ELR (cell line): ENCODE measurements at regions not wholly inside any gene's neighbourhood (a gene's known extent, or its start where the extent isn't known, plus 50 kb on each side); places are given as distances from the start of the nearest gene placed in this dataset.
A peak's percentile ranks its signal among the peaks of the same experiment; 100 is the strongest.
"Not testable (repeated sequence)": the region's sequence is repeated elsewhere in the genome, so short reads cannot be mapped to it uniquely, and the experiment has no call there.

Experiments
- DNase-seq: peaks from one replicate; pipeline ENCODE4 v3.0.0-alpha.2; 2015; ENCODE audit warnings: low read depth

DNA sequence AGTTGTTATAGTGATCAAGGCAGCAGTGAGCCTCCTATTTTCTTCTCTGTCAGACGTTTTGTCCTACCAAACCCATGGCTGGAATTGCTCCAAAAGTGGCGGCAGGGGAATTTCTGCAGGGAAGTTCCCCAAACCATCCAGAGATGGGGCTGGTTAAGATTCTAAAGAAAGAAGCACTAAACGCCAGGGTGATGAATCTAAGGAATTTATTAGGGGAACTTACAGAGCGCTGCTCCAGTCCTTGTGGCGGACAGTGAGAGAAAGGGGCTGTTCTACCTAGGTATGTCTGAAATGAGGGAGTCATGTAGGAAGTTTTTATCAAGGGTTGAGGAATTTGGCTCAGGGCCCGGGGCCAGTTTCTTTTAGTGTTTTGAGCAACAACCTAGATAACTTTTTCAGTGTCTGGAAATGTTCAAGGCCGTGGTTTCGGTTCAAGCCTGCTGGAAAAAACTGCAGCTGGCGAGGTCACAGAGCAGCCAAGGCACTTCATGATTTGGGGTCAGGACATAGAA lies 222.4 kb upstream of the B3GALT2 start:
- DNase-seq, result peak; percentile 53

DNA sequence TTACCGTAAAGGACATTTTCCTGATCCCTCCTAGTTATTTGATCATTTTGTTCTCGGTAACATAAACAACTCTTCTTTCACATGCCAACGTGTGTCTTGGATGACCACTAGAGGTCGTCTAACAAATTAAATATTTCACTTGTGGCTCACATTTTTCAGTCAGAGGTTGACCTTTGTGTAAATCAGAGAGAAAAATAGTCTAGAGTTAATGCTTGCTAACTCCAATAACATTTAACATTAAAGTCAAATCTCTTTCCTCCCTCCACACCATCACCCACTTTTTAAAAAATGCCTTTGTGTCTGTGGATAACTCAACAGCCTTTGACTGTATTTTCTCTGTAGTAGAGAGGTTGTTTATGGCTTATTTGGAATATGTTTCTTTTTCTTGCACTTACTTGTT lies 220.5 kb upstream of the B3GALT2 start:
- peak; percentile 77 for DNase-seq

DNA sequence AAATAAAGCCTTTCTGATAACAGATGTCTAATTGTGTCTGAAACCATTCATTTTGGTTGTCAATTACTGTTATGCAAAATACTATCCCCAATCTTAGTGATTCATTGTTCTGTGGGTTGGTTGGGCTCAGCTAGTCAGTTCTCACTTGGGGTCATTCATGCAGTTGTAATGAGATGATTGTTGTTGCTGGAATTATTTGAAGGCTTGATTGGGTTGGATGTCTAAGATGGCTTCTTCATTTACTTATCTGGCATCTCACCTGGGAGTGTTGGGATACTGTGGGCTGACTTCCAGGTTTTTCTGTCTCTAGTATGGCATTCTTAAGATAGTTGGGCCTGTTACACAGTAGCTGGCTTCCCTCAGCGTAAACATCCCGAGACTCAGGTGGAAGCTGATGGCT lies 217.8 kb upstream of the B3GALT2 start:
- no peak for DNase-seq

DNA sequence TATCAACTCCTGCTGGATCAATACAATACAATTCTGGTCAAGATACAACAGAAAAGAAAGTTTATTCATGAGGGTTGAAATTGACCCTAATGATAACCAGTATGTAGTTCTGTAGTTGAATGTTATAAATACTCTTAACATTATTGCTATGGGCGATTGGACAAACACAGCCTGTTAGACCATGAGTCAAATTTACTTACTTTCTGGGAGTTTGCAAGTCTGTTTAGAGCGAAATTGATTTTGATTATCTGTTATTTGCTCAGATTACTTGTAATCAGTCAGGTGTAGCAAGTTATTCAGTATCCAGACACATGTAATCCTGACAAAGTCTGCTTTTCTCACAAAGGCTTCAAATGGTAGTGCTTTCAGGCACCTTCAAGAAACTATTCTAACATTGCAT lies 216.6 kb upstream of the B3GALT2 start:
- DNase-seq, result no peak

DNA sequence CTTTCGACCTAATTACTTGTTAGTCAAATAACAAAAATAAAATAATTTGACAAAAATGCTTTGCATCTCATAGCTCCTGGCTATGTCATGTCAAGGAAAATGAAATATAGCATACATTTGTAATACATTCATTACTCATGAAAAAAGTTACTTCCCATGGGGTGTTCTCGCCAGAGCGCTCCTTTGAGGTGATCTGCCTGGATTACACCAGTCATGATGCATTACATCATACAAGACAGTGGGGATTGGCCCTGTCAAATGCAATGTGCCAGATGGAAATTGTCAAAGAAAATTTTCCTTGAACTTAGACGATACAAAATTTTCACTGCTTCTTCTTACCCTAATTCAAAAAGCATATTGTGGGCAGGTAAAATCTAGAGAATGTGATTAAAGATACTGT lies 215.6 kb upstream of the B3GALT2 start:
- no peak for DNase-seq

DNA sequence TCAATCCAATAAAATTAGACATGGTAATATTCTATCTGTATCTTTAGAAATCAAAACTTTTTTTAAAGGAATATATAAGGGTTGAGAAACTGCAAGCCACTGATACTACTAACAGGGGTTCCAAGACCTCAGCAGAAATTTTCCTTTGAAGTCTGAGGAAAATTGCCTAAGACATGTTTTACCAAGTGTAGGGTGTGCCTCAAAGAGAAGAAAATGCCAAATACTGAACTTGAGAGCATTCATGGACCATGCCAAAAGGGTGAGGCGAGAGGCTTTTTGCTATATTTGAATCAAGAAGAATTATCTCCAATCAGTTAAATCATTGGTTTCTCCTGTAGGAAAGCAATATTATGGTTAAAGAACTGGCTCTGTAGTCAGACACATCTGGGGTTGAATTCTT lies 207.9 kb upstream of the B3GALT2 start:
- no peak for DNase-seq

DNA sequence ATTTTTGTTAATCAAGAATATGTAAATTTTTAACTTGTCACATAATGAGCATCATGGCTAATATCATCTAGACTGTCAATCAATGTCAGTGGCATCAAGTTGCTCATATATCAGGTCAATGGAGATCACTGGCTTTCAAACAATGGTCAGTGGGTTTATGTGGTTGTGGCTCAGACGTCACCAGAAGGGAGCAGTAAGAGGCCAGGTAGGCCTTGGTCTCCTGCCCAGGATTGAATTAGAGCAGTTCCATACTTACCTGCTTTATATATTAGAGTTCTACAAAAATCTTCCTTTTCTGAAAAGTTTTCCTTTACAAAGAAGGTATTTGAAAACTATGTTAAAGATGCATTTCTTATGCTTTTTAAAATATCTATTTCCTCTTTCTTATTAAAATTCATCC lies 206.3 kb upstream of the B3GALT2 start:
- no peak for DNase-seq

DNA sequence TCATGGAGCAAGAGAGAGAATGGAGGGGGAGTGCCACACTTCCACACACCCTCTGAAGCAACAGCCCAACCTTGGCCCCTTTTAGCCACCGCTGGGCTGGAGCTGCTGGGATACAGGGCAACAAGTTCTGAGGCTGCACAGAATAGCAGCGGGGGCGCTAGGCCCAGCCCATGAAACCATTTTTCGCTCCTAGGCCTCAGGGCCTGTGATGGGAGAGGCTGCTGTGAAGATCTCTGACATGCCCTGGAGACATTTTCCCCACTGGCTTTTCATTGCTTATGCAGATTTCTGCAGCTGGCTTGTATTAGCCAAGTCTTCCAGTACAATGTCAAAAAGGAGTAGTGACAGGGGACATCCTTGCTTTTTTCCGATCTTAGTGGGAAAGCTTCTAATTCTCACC lies 202.3 kb upstream of the B3GALT2 start:
- DNase-seq, result no peak

DNA sequence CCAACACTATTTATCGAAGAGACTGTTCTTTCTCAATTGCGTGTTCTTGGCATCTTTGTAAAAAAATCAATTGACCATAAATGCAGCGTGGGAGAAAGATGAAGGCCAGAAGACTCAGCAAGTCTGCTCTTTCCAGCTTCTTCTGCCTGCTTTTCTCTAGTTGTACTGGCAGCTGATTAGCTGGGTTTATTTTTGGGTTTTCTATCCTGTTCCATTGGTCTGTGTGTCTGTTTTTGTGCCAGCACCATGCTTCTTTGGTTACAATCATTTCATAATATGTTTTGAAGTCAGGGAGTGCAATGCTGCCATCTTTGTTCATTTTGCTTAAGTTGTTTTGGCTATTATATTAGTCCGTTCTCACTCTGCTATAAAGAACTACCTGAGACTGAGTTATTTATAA lies 201.8 kb upstream of the B3GALT2 start:
- DNase-seq, result no peak

DNA sequence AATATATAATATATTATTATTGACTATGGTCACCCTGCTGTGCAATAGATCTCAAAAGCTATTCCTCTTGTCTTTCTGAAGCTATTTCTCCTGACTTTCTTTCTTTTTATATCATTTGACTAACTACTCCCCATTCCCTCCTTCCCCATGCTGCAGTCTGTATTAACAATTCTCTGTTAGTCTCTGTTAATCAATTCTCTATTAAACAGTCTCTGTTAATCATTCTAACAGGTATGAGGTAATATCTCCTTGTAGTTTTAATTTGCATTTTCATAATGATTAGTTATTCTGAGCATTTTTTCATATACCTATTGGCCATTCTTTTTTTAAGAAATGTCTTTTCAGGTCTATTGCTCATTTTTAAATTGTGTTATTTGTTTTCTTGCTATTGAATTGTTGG lies 201.0 kb upstream of the B3GALT2 start:
- no peak for DNase-seq

DNA sequence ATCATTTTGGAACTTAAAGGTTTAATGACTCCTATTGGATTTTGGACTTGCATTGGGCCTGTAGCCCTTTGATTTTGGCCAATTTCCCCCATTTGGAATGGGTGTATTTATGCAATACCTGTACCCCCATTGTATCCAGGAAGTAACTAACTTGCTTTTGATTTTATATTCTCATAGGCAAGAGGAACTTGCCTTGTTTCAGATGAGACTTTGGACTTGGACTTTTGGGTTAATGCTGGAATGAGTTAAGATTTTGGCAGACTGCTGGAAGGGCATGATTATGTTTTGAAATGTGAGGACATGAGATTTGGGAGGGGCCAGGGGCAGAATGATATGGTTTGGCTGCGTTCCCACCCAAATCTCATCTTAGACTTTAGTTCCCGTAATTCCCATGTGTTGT lies 192.0 kb upstream of the B3GALT2 start:
- DNase-seq, result not testable (repeated sequence)

DNA sequence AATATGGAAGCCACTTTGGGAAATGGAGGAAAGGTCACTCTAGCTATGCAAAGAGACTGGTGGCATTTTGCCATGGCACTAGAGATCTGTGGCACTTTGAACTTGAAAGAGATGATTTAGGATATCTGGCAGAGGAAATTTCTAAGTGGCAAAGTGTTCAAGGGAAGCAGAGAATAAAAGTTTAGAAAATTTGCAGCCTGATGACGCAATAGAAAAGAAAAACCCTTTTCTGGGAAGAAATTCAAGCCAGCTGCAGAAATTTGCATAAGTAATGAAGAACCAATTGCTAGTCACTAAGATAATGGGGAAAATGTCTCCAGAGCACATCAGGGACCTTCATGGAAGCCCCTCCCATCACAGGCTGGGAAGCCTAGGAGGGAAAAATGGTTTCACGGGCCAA lies 191.1 kb upstream of the B3GALT2 start:
- DNase-seq, result no peak

DNA sequence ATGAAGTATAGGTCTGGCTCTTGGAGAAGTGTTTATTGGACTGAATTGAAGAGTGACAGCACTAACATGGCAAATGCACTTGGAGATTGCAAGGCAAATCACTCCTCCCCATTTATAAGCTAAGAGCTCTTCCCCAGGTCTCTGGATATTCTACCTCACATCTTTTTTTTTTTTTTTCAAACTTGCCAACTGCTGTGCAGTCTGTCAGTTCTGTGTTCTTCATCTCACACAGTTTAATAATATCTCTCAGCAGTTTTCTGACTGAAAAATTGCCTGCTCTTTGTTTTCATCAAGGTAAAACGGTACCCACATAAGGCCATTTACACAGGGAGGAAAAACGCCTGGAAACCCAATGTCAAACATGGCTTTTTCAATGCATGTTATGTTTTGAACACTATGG lies 186.1 kb upstream of the B3GALT2 start:
- DNase-seq, result no peak

DNA sequence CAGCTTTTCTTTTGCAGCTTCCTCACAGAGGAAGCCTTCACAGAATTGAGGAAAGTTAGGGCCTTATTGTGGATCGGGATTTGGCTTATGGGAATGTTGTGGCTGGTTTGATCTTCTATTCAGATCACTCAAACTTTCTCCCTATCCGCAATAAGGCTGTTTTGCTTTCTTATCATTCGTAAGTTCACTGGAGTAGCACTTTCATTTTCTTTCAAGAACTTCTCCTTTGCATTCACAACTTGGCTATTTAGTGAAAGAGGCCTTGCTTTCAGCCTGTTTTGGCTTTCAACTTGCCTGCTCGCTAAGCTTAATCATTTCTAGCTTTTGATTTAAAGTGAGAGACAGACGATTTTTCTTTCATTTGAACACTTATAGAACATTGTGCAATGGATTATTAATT lies 181.9 kb upstream of the B3GALT2 start:
- DNase-seq, result no peak

DNA sequence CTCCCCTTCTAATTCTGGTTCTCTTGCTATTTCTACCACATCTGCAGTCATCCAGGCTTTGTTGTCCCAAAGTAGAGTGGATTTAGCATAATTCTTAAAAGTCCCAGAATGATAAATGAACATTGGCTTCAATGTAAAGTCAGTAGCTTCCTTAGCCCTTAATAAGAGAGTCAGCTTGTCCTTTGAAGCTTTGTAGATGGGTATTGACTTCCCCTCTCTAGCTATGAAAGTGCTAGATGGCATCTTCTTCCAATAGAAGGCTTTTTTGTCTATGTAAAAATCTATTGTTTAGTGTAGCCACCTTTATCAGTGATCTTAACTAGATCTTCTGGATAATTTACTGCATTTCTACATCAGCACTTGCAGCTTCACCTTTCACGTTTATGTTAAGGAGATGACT lies 181.4 kb upstream of the B3GALT2 start:
- DNase-seq, result no peak

DNA sequence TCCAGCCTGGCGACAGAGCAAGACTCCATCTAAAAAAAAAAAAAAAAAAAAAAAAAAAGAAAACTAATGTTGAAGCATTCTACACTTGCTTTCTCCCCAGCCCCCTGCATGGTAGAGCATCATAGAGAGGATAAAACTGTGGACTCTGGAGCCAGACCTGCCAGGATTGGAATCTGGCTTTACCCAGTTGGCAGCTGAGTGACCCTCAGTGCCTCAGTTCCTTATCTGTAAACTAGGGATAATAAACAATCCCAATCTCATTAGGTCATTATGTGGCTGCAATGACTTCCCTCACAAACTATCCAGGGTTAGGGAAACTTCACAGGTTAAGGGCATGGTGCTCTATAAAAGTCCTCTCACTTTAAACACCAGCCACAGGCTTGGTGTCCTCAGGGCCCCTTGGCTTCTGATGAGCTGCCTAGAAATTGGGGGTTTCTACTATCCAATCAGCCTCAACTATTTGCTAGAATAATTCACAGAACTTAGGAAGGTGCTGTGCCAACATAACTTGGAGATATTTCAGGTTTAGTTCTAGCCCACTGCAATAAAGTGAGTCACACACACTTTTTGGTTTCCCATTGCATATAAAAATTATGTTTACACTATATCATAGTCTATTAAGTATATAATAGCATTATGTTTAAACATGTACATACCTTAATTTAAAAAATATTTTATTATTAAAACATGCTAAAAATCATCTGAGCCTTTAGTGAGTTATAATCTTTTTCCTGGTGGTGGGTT lies 180.5 kb upstream of the B3GALT2 start:
- DNase-seq, result no peak

DNA sequence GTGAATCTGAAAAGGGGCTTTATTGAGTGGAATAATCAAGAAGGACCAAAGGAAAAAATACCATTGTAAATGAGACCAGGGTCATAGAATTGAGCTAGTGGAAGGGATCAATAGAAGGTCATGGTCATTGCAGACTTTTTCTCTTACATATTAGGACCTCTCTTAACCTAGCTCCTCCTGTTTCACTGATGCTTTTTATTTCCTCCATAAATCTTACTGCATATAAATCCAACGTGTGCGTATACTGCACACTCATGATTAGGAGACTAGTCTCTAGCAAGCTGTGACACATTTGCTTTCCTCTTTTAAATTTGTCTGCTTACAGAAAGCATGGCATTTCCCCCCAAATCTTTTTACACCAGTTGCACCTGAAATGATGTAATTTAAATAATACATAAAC lies 179.6 kb upstream of the B3GALT2 start:
- no peak for DNase-seq

DNA sequence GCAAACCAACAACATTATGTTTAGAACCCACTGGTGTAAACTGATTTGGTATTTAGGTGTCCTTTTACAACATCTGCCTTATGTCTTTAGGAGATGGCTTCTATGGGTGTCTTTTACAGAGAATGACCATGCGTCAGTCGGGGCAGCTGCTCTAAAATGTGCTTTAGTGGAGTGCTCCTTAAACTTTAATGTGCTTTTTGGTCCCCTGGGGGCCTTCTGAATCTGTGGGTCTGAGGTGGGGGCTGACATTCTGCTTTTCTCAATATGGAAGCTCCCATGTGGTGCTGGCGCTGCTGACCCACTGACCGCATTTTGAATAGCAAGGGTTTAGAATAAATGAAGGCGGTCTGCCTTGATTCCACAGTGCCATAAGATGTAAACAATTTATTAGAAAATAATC lies 173.2 kb upstream of the B3GALT2 start:
- DNase-seq, result no peak

DNA sequence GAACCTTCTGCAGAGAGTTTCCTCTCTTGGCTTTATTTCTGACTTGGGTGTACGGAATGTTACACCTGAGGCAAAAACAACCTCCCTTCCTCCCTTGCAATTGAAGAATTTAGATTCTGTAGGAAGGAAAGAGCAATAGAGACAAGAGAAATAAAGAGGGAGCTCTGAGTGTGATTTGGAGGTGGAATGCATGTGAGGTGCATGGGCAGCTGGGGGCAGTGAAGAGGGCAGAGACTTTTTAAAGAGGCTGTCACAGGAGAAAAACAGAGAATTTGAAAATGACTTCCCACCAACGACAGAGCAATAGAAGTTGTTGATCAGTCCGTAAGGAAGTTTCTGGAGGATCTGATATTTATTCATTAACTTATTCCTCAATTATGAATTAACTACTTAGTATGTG lies 172.0 kb upstream of the B3GALT2 start:
- DNase-seq, result no peak

DNA sequence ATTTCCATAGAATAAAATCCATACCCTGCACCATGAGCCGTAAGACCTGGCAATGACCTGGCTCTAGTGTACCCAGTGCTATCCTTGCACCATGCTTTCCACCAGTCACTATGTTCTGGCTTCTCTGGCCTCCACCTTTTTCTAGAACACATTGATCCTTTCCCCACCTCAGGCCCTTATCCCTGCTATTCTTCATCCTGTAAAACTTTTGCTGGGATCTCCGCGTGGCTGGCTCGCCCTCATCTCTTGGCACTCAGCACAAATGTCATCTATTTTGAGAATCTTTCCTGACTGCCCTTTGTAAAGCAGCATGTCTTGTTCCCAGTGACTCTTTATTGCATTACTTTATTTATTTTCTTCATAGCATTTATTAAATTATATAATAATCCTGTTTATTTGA lies 169.8 kb upstream of the B3GALT2 start:
- DNase-seq, result no peak

DNA sequence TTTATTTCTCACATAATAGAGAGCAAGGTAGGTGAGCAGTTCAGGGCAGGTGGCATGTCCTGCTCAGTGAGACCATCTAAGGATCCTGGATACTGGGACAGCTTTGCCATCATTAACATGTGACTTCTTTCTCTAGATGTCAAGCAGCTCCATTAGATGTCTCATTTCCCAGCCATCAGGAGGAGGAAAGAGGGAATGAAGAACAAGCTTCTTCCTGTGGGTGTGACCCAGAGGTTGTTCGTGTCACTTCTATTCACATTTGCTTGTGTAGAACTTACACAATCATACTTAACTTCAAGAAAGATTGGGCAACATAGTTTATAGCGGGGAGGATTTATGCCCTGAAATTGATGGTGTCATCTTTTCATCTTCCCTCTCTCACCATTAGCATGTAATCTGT lies 169.2 kb upstream of the B3GALT2 start:
- DNase-seq, result no peak

DNA sequence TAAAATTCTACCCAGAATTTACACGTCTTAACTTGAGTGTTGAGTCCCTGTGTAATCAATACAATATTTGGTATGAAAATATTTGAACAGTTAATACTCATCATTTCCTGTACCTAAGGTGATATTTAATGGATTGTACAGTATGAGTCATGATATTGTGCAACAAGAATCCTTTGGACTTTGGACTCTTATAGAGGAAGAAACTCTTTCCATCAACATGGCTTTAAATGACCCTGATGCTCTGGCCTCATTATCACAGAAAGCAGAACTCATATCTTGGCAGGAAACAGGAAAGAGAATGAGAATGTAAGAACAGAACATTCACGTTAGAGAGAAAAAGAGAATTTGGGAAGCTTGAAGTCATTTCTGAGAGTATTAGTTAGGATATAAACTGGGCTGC lies 168.8 kb upstream of the B3GALT2 start:
- DNase-seq, result peak; percentile 69

DNA sequence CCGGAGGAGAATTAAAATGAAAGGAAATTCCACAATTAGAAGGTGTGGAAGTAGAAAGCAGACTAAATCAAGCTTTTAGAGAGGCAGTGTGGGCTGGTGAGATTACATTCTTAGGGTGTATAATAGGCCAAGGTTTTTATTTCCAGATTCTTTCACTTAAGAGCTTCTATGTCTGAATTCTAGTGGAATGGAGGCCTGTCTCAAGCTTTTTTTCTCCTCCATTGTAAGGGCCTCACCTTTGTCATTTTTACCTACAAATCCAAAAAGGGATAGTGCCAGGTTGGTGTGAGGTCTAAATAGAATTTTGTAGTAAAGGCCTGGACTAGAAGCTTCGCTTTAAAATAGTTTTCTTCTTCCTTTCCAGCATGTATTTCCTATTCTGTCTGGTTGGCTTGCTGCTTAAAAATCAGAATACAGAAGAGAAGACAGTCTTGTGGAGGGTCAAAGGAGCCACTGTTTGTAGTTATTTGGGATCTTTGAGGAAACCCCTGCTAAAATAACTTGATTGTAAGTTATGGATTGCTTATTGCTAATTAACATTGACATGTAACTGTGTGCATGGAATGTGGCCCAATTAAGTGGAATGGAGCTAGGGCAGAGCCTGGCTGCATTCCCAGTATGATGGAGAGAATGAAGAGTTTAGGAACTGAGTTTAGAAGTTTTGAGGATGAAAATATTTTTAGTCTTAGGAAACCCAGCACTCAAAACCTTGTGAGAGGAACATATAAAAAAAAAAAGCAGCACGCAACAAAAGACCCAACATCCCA lies 162.5 kb upstream of the B3GALT2 start:
- DNase-seq, result no peak
